HS-27A (cell line): ENCODE measurements at regions not wholly inside any gene's neighbourhood (a gene's known extent, or its start where the extent isn't known, plus 50 kb on each side); places are given as distances from the start of the nearest gene placed in this dataset.

Experiments used
- DNase-seq: peaks from one replicate; pipeline ENCODE4 v3.0.0-alpha.2; 2012; ENCODE audit warnings: low read depth, missing footprints

DNA sequence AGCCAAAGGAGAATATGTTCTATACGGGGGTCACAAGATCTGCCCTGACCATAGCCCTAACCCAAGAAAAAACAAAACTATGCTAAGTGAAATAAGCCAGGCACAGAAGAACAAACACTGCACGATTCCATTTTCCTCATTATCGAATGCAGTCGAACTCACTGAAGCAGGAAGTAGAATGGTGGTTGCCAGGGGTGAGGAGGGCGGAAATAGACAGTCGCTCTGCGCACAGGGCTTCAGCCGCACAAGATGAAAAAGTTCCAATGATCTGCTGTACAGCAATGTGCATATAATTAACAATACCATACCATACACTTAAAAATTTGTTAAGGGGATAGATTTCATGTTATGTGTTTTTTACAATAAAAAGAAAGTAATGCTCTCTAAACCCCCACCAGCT, 257.7 kb downstream of the TXNL1 start:
- no peak for DNase-seq

DNA sequence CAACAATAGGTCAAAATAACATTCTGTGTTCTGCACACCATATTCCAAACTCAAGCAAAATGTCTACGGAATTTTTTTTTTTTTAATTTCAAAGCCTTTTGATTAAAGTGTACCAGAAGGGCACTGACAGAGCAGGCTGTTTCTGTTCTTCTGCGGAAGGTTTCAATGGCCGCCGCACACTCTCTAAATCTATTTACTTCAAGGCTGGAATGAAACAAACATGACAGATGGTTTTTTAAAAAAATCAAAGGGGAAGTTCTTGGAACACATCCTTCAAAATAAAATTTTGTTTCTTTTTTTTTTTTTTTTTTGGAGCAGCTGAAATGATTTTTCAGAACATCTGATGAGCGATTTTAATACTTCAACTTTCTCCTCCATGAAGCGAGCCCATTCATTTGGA, 259.1 kb downstream of the TXNL1 start:
- DNase-seq: no peak

DNA sequence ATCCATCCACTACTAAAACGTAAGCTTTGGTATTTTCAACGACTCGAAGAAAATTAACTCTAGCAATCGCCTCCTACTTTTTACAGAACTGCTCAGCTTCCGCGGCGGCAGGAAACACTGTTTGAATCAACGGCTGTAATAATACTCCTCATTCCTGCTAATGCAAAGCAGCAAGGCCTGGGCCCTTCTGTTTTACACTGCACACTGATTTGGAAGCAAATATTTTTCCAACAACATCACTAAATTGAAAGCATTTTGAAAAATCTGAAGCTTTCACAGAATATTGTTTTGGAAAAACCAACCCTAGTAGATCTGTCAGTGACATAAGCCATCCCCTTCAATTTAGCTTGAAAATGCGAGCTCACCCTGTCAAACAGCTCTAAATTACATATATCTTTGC, 261.2 kb downstream of the TXNL1 start:
- no peak for DNase-seq

DNA sequence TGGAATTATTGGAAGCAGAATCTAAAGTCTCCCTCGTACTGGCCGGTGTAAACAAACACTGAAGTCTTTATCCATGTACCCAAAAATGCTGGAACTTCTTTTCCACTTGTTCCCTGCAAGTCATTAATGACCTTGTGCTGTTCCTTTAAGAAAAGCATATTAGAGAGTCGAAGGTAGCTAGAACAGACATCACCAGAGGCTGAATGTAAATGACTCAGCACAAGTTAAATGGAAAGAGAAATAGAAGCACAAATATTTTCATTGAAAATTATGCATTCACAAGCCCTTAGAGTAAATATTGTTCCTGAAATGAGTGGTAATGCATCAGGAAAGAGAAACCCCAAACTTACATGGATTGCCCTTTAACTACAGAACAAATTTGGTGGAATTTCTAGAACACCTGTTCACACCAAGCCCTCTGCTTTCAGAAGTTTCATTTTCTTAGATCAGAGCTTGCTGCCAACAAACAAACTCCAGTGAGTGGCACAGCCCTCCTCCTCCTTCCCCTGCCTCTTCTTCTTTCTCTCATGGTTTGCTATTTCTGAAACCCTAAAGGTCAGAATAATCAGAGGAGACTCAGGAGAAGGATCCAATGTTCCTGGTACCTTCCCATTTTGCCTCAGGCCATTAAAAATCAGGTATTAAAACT, 264.3 kb downstream of the TXNL1 start:
- DNase-seq: no peak

DNA sequence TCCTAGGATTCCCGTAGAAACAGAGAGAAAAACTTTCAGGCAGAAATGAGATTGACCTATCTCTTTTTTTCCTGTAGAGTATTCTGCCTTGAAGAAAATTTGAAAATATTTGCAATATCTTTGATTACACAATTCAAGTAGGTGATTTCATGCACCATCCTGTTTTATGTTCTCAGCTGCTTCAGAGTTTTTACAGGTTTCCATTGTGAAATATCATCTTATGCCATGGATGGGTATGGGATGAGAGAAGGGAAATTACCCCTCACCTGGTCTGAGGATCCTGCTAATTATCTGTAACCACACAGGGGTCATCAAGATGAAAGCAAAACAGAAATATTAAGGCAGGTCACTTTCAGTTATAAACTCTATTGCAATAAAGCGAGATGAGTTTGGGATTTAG, 264.8 kb downstream of the TXNL1 start:
- no peak for DNase-seq

DNA sequence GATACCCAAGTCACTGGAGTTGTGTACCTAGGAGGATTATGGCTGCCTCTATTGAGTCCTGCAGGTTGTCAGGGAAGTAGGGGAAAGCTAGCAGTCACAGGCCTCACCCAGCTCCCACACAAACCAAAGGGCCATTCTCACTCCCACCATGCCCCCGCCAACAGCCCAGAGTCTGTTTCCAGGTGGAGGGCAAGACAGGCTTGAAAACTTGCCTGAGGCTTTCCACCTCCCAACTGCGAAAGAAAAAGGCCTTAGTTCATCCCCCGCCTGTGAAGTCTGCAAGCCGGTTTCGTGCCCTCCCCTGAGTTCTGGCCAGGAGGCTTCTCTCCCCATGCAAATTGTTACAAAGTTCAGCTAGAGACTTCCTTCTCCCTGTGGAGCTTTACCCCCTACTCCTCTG, 270.3 kb downstream of the TXNL1 start:
- no peak for DNase-seq

DNA sequence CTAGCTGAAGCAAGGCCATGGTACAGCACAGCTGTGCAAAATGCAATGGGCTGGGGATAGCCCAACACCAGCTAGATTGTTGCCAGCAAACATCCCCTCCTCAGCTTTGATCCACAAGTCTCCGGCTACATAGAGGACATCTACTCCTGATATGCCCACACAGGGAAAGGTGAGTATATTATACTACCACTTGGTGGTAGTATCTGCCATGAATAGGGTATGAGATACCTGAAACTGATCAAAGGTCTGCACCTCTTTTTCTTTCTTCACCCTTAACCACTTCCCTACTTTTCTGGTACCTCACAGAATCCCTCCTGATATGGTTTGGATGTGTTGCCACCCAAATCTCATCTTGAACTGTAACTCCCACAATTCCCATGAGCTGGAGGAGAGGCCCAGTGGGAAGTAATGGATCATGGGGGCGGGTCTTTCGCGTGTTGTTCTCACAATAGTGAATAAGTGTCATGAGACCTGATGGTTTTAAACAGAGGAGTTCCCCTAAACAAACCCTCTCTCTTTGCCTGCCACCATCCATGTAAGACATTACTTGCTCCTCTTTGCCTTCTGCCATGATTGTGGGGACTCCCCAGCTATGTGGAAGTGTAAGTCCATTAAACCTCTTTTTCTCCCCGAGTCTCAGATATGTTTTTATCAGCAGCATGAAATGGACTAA, 279.6 kb downstream of the TXNL1 start:
- no peak for DNase-seq

DNA sequence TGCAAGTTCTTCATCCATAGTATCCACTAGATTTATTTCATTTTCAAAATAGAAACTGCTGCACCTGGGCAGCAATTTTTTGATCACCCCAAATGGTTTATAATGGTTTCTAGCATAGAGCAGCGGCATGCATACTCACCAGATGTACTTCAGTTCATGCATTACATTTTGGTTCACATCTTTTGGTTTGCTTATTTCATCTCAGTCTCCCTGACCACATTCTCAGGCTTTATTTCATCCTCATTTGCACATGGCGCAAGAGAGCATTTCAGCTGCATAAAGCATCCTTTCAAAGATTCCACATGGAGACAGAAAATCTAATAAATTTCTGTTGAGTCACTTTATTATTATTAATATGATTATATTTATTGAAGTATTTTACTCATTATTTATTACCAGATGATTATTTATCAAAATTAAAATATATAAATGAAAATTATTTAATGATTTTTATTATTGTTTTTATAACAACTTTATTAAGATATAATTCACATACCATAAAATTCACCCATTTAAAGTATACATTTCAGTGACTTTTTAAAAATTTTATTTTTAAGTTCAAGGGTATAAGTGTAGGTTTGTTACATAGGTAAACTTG, 284.6 kb downstream of the TXNL1 start:
- no peak for DNase-seq

DNA sequence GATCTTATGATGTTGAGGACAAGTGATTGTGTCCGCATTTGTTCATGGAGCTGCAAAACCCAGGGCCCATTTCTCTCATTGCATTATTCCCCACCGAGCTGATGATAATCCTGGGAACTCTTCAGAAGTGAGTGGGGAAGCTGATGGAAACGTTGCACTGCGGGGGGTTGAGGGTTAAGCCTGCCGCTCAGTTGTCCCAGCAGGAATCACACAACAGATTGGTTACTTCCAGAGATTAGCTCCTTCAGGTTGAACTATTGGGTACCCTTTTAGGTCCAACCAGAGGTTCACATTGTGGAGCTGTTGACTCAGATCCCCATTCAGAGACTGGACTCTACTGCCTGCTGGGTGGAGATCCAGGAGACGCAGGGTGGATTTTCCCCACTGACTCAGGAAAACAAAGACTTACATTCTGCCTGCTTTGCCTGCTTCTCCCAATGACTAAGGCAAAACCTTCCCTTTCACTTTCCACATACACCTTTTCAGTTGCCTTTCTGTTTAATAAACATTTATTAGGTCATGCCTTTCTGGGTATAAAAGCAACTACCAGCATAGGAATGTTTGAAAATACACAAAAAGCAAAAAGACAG, 286.4 kb downstream of the TXNL1 start:
- DNase-seq: no peak

DNA sequence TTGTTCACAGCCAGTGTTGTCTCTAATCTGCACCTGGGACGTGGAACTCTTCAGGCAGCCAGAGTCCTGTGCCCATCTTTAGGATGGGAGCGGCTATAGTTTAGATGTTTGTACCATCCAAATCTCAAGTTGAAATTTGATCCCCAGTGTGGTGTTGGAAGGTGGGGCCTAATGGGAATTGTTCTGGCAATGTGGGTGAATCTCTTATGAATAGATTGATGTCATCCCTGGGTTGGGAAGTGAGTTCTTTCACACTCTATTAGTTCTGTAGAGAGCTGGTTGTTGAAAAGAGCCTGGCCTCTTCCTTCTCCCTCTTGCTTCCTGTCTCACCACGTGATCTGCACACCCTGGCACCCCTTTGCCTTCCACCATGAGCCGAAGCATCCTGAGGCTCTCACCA, 300.9 kb downstream of the TXNL1 start:
- no peak for DNase-seq

DNA sequence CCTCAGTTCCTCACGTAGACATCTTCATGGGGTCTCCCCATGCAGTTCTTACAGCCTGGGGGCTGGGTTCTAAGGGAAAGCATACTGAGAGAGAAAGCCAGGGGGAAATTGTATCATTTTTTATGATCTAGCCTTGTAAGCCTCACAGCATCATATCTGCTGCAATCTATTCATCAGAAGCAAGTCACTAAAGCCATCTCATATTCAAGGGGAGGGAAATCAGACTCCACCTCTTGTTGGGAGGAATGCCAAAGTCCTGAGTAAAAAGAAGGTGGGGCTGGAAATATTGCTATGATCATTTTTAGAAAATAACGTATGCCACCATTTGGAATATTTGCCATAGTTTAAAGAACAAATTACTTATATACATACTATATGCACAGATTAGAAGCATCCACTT, 304.6 kb downstream of the TXNL1 start:
- peak; percentile 35 for DNase-seq

DNA sequence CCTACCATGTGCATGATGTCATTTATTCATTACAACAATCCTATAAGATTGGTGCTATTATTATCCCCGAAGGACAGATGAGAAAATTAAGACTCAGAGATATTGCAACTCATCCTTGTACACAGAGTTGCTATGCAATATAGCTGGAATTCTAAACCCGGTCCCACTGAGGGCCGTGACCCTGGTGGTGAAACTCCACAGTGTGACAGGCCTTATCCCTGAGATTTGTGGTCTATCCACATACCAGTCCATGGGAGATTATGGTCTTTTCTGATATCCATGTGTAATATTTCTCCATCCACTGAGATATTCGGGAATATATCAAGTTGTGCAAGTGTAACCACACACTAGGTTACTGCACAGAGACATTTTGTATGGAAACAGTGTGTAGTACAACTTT, 305.2 kb downstream of the TXNL1 start:
- no peak for DNase-seq

DNA sequence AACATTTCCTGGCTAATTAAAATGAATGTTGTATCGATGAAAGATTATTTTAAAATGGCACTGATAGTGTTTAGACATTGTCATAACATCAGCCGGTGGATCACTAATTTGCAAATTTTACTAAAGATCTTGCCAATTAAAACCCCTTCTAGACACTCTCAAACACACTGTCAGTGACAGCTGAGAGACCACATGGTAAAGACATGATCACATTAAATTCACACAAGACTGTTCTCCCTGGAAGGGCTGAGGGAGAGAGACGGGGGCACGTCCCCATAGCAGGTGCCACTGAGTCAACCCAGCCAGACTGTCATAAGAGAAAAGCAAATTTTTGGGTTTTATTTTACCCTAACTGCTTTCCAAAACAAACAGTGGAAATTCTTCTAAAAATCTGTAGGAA, 306.0 kb downstream of the TXNL1 start:
- DNase-seq: no peak

DNA sequence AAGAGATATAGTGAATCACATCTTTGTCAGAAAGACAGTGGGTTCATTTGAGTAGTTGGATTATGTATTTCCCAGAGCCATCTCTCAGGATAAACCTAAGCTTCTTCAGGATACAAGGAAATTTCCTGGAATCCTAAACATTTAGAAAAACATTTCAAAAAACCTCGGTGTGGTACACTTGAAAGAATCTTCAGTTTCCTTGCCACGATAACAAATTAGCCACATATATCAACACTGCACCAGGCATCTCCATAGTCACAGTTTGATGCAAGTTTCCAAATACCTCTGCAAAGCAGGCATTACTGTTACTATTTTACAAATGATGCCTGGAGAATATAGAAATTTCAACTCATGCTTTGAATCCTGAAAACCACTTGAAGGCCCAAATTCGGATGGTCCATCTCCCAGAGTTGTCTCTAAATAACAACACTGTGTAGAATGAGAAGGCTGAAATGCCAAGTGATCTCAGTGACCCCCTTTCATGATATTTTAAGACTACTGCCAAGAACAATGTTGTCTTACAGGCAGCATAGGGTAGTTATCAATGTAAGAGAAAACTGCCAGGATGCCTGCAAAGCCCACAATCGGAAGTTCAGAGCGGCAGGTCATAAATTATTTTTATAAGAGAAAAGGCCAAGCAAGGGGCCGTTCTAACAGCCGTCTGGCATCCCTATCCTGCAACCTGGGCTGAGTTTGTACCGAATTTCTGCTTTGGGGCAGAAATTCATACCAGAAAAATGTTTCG, 307.9 kb downstream of the TXNL1 start:
- DNase-seq: no peak

DNA sequence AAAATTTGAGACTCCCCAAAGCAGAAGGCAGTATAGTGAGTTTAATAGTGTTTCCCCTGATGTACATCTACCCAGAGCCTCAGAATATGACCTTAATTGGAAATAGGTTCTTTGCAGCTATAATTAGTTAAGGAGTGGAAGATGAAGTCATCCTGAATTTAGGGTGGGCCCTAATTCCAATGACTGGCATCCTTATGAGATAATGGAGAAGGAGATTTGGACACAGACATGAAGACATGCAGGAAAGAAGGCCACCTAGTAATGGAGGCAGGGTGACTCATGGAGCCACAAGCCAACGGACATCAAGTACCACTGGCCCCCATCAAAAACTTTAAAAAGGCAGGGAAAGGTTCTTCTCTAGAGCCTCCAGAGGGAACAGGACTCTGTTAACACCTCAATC, 308.9 kb downstream of the TXNL1 start:
- DNase-seq: no peak

DNA sequence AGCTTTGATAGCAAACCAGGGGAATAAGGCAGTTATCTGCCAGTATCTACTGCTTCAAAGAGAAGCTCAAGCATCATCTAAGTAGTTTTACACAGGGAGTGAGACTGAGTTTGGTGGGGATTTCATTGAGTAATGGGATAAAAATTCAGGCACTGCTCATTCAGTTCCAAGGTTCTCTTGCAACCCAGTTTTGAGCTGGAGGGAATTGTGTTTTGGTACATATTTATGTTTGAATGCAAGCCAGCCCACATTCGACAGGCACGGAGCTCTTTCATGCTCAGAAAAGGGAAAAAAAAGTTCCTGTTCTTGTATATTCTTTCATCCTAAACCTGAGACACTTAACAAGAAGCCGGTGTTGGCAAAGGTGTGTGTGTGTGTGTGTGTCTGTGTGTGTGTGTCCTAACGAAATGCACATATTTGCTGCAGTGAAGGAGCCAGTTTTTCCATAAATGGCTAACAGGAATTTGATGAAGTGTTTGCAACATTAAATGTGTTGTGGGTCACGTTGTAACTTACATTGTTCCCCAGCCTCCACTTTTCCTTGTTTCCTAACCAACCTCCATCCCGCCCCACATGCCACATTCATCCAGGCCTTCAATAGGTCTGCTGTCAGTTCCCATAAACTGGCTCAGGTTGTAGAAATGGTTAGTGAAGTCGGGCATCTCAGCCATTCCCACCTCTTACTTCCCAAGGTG, 311.1 kb downstream of the TXNL1 start:
- DNase-seq: no peak

DNA sequence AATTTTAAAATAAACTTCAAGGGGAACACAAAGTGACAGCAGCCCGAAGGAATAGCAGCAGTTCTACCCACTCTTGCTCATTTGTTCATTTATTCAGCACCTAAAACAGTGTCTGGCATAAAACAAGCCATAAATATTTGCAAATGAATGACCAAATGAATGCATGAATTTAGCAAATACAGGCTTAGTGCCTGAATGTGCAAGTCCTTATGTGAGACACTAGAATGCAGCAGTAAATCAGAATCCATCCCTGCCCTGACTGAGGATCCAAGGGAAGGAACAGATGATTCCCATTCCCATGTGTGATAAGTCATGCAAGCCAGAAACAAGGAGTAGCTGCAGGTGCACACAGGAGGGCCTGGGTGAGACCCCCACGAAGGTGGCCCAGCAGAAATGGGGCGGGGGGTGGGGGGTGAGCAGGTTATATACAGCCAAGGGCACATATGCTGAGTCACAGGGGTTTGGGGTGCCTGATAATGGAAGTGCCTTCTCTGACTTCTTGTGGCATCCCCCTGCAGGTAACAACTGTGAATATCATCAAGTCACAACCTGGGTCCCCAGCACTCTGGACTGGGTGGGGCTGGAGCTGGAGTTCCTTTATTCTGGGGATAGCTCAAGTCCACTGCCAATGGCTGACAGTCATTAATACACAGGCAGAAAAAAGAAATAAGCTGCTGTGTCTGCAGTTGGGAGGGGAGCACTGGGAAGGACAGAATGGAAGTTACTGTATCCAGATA, 311.9 kb downstream of the TXNL1 start:
- no peak for DNase-seq

DNA sequence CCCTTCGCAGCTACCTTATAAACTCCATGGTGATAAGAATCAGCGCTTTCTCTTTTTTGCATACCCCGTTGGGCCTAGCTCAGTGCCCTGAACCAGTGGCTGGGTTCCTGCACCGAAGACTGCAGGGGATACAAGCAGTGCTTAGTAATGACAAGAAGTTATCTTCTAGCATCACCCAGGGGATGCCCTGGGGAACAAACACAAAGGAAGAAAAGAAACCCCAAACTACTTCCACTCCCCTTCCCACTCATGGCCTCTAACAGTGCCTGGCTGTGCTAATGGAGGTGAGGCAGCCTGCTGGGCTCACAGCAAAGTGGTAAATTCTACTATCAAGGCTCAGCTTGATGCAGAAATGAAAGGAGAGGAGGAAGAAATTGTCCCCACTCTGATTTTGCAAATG, 314.7 kb downstream of the TXNL1 start:
- DNase-seq: no peak

DNA sequence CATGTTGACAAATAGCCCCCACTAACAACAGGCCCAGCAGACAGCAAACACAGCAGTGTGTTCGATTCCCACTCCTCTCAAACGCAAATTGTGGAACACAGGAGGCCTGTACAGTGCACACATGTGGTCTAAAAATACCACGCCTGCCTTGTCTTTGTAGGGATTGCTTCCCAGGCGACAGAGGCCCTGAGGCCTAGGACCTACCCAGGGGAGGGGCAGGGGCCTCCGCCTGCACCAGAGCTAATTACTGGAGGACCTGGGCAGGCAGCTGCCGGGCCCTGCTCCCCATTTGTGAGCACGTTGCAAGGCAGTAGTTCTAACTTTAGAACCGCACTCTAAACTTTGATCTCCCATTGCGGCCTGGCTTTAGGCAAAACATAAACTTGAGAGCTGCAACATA, 316.0 kb downstream of the TXNL1 start:
- DNase-seq: no peak

DNA sequence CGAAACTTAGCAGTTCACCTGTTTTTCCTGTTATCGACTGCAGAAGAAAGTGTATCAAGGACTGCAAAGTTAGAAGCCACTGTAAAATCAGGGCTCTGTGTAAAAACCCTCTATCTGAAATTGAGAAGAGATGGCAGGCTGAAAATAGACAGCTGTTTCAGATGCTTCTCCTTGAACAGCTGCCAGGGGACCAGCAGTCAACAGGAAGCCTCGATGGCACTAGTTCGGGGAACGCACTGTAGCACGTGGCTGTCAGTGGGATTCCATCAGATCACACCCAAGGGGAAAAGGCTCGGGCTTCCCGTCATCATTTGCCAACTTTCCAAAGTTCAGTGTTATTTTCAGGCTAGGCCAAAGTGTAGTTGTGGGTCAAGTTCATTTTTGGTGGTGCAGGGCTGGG, 316.9 kb downstream of the TXNL1 start:
- DNase-seq: no peak

DNA sequence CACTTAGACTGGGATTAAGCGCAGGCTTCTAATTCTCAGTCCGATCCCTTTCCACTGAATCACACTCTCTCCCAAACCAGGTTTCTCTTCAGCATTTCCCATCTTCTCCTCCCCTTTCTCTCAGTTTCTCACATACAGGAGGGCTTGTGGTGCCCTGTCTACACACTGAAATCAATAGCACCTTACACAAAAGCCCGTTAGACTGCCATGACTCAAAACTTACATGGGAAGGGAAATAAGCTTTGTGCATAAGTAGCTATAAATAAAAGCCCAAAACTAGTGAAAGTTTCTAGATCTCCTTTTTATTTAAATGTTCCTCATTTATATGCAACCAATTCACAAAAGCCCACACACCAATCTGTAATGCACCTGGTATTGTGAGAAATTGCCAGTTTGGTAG, 318.4 kb downstream of the TXNL1 start:
- no peak for DNase-seq
